IMR-90 (cell line): ENCODE measurements at regions not wholly inside any gene's neighbourhood (a gene's known extent, or its start where the extent isn't known, plus 50 kb on each side); places are given as distances from the start of the nearest gene placed in this dataset.

ENCODE experiments used
- ATAC-seq: fragments of 200-7000 bp; cut with Tn5 transposase; 2 replicates; pipeline ENCODE4 v1.9.1; 2020; ENCODE audit warnings: low read depth, mild to moderate bottlenecking, moderate library complexity
- BruUV-seq: library from RNA; stranded (reverse); fragments of 400-500 nt; replicated peaks from 2 replicates; lab custom pipeline; 2021; lab: Mats Ljungman, UMichigan
- CTCF ChIA-PET: fragments of 300-600 bp; formaldehyde crosslinking; extraction: SDS; loops from one replicate; lab custom pipeline; 2021; ENCODE audit warnings: antibody characterized with exemption; lab: Yijun Ruan, JAX
- POLR2A ChIA-PET: fragments of 300-600 bp; sonication (Branson Sonifier 250); formaldehyde crosslinking; loops from one replicate; lab custom pipeline; 2022; ENCODE audit warnings: antibody characterized with exemption; ENCODE audit not compliant: unreplicated experiment; lab: Charles Lee
- DNase-seq: peaks from one replicate; pipeline ENCODE4 v3.0.0; 2013
- H2AFZ ChIP-seq: replicated peaks from 2 replicates; pipeline ENCODE3; 2013; ENCODE audit warnings: low read length, mild to moderate bottlenecking; ENCODE audit not compliant: poor library complexity
- H2AK5ac ChIP-seq: 2 replicates; pipeline ENCODE4 v1.6.1; 2013; ENCODE audit warnings: low read depth, low read length, inconsistent platforms
- H2AK9ac ChIP-seq: replicated peaks from 2 replicates; pipeline ENCODE3; 2013; ENCODE audit warnings: mild to moderate bottlenecking, low read depth, low read length, moderate library complexity; ENCODE audit not compliant: poor library complexity
- H2BK120ac ChIP-seq: 2 replicates; pipeline ENCODE4 v1.6.1; 2013; ENCODE audit warnings: low read depth, low read length, inconsistent platforms
- H2BK15ac ChIP-seq: 3 replicates; pipeline ENCODE4 v1.6.1; 2013; ENCODE audit warnings: low read depth, low read length, inconsistent platforms
- H2BK20ac ChIP-seq: 2 replicates; pipeline ENCODE4 v1.6.1; 2013; ENCODE audit warnings: low read depth, mild to moderate bottlenecking, inconsistent platforms, low read length, moderate library complexity
- H2BK5ac ChIP-seq: 2 replicates; pipeline ENCODE4 v1.6.1; 2013; ENCODE audit warnings: mild to moderate bottlenecking, low read depth, low read length, inconsistent platforms; ENCODE audit not compliant: poor library complexity, severe bottlenecking
- H3K14ac ChIP-seq: replicated peaks from 2 replicates; pipeline ENCODE4 v1.6.1; 2013; ENCODE audit warnings: low read depth, low read length, inconsistent platforms
- H3K18ac ChIP-seq: 2 replicates; pipeline ENCODE4 v1.6.1; 2013; ENCODE audit warnings: low read depth, low read length, control low read depth
- H3K23ac ChIP-seq: 2 replicates; pipeline ENCODE4 v1.6.1; 2013; ENCODE audit warnings: low read depth, low read length, inconsistent platforms
- H3K27ac ChIP-seq: 2 replicates; pipeline ENCODE4 v1.5.1; 2013; ENCODE audit warnings: mild to moderate bottlenecking, control low read depth, low read length; ENCODE audit not compliant: insufficient read depth
- H3K27me3 ChIP-seq: 2 replicates; pipeline ENCODE4 v1.6.1; 2013; ENCODE audit warnings: low read length; ENCODE audit not compliant: control insufficient read depth, insufficient read depth
- H3K36me3 ChIP-seq: 2 replicates; pipeline ENCODE4 v1.6.1; 2013; ENCODE audit warnings: low read length, mixed read lengths; ENCODE audit not compliant: control insufficient read depth, insufficient read depth
- H3K4ac ChIP-seq: 2 replicates; pipeline ENCODE4 v1.6.1; 2013; ENCODE audit warnings: low read depth, low read length, inconsistent platforms
- H3K4me1 ChIP-seq: 2 replicates; pipeline ENCODE4 v1.6.1; 2013; ENCODE audit warnings: low read length, mixed read lengths; ENCODE audit not compliant: control insufficient read depth, insufficient read depth
- H3K4me2 ChIP-seq: 2 replicates; pipeline ENCODE4 v1.6.1; 2013; ENCODE audit warnings: low read depth, mild to moderate bottlenecking, control low read depth, low read length, moderate library complexity
- H3K4me3 ChIP-seq: 2 replicates; pipeline ENCODE4 v1.5.1; 2013; ENCODE audit warnings: low read depth, mild to moderate bottlenecking, control low read depth, low read length, moderate library complexity; ENCODE audit not compliant: insufficient read depth
- H3K56ac ChIP-seq: 2 replicates; pipeline ENCODE4 v1.6.1; 2013; ENCODE audit warnings: low read length, inconsistent platforms; ENCODE audit not compliant: insufficient read depth; ENCODE audit errors: extremely low read depth
- H3K79me1 ChIP-seq, 2 experiments: 2 replicates each; pipeline ENCODE4 v1.6.1; 2013; ENCODE audit warnings: low read length in 2 of 2, inconsistent platforms in 1 of 2, low read depth in 1 of 2
- H3K9ac ChIP-seq: 2 replicates; pipeline ENCODE4 v1.6.1; 2013; ENCODE audit warnings: low read depth, low read length, control low read depth
- H3K9me1 ChIP-seq: 2 replicates; pipeline ENCODE4 v1.6.1; 2013; ENCODE audit warnings: low read length, inconsistent platforms; ENCODE audit not compliant: insufficient read depth
- H3K9me3 ChIP-seq: 2 replicates; pipeline ENCODE4 v1.6.1; 2013; ENCODE audit warnings: low read length; ENCODE audit not compliant: control insufficient read depth, insufficient read depth
- H4K20me1 ChIP-seq: 2 replicates; pipeline ENCODE4 v1.6.1; 2013; ENCODE audit warnings: low read length, inconsistent platforms; ENCODE audit not compliant: insufficient read depth
- H4K5ac ChIP-seq: 2 replicates; pipeline ENCODE4 v1.6.1; 2013; ENCODE audit warnings: mild to moderate bottlenecking, low read depth, low read length, control low read depth
- H4K8ac ChIP-seq, 2 experiments: 2 replicates each; pipeline ENCODE4 v1.6.1; 2013; ENCODE audit warnings: low read depth in 2 of 2, low read length in 2 of 2, control low read depth in 1 of 2, inconsistent platforms in 1 of 2
- H4K91ac ChIP-seq: 2 replicates; pipeline ENCODE4 v1.6.1; 2013; ENCODE audit warnings: low read depth, low read length, inconsistent platforms; ENCODE audit not compliant: insufficient read depth
- BHLHE40 ChIP-seq: fragments of 150-350 bp; IDR thresholded peaks from 2 replicates; pipeline ENCODE4 v1.6.1; 2016; ENCODE audit warnings: mild to moderate bottlenecking, low read depth, low read length
- CEBPB ChIP-seq: IDR thresholded peaks from 2 replicates; pipeline ENCODE4 v1.6.1; 2012; ENCODE audit warnings: low read depth, low read length, improper control_type of control experiment
- CHD1 ChIP-seq: IDR thresholded peaks from 2 replicates; pipeline ENCODE4 v1.6.1; 2012; ENCODE audit warnings: low read depth, low read length, improper control_type of control experiment
- CTCF ChIP-seq: conservative IDR thresholded peaks from 2 replicates; pipeline ENCODE4 v1.5.1; 2012; ENCODE audit warnings: mild to moderate bottlenecking, low read depth, low read length, improper control_type of control experiment
- ELK1 ChIP-seq: fragments of 150-350 bp; IDR thresholded peaks from 2 replicates; pipeline ENCODE4 v1.6.1; 2016; ENCODE audit warnings: low read depth, mild to moderate bottlenecking, low read length, moderate library complexity, borderline replicate concordance
- FOS ChIP-seq: fragments of 150-350 bp; IDR thresholded peaks from 2 replicates; pipeline ENCODE4 v1.6.1; 2016; ENCODE audit warnings: low read depth, low read length
- MAFK ChIP-seq: IDR thresholded peaks from 2 replicates; pipeline ENCODE4 v1.6.1; 2012; ENCODE audit warnings: low read depth, low read length, improper control_type of control experiment
- MAZ ChIP-seq: IDR thresholded peaks from 2 replicates; pipeline ENCODE4 v1.6.1; 2012; ENCODE audit warnings: low read depth, mild to moderate bottlenecking, low read length, improper control_type of control experiment, moderate library complexity, borderline replicate concordance
- MXI1 ChIP-seq: IDR thresholded peaks from 2 replicates; pipeline ENCODE4 v1.6.1; 2012; ENCODE audit warnings: low read depth, mild to moderate bottlenecking, low read length, moderate library complexity, borderline replicate concordance
- NFE2L2 ChIP-seq: fragments of 150-350 bp; IDR thresholded peaks from 2 replicates; pipeline ENCODE4 v1.6.1; 2016; ENCODE audit warnings: low read depth, mild to moderate bottlenecking, low read length
- POLR2A ChIP-seq: IDR thresholded peaks from 2 replicates; pipeline ENCODE4 v1.6.1; 2012; ENCODE audit warnings: mild to moderate bottlenecking, low read depth, low read length
- RAD21 ChIP-seq: IDR thresholded peaks from 2 replicates; pipeline ENCODE4 v1.6.1; 2012; ENCODE audit warnings: low read length, improper control_type of control experiment
- RCOR1 ChIP-seq: IDR thresholded peaks from 2 replicates; pipeline ENCODE4 v1.6.1; 2012; ENCODE audit warnings: mild to moderate bottlenecking, low read length, improper control_type of control experiment; ENCODE audit not compliant: insufficient replicate concordance
- RFX5 ChIP-seq: IDR thresholded peaks from 2 replicates; pipeline ENCODE4 v1.8.0; 2012; ENCODE audit warnings: low read depth, mild to moderate bottlenecking, low read length, moderate library complexity
- SMC3 ChIP-seq: fragments of 150-350 bp; IDR thresholded peaks from 2 replicates; pipeline ENCODE4 v1.6.1; 2016; ENCODE audit warnings: low read depth, mild to moderate bottlenecking, antibody characterized with exemption, low read length, moderate library complexity
- USF2 ChIP-seq: fragments of 150-350 bp; IDR thresholded peaks from 2 replicates; pipeline ENCODE4 v1.6.1; 2017; ENCODE audit warnings: mild to moderate bottlenecking, antibody characterized with exemption, low read length, low read depth
- WGBS, 2 experiments: methylation state at CpG; one replicate each; pipeline versions ENCODE4 v1.1.5 to v1.1.7; 2013; ENCODE audit warnings: missing lambda C conversion rate in 2 of 2; ENCODE audit not compliant: insufficient read length in 1 of 2; ENCODE audit errors: extremely low coverage in 2 of 2; 5-methylcytosine and 5-hydroxymethylcytosine counted together
- dilution Hi-C: fragments of 300-500 bp; cut with HindIII; formaldehyde crosslinking; loops from one replicate; pipeline ENCODE4 v1.14.3; 2018; ENCODE audit warnings: low sequenced_read_pairs; ENCODE audit not compliant: unreplicated experiment
- in situ Hi-C: fragments of 300-500 bp; cut with MboI; formaldehyde crosslinking; loops from 3 replicates; pipeline ENCODE4 v1.14.3; 2019; ENCODE audit warnings: low sequenced_read_pairs, inconsistent platforms, mixed read lengths
- intact Hi-C: fragments of 100-400 bp; cut with micrococcal nuclease; formaldehyde crosslinking; loops from 2 replicates; pipeline ENCODE4 v1.10.0; 2022

- BruUV-seq: no TSS peak
- H3K4me1 ChIP-seq: no peaks in the 10 kb centered on the region
- H4K5ac ChIP-seq: no peak overlapping the region
- H3K36me3 ChIP-seq: no peaks in the 10 kb centered on the region
- no peak overlapping the region for H3K4me3 ChIP-seq
- no peak overlapping the region for H4K8ac ChIP-seq
- H3K4me2 ChIP-seq: no peak overlapping the region
- H3K27ac ChIP-seq: no peak overlapping the region
- dilution Hi-C loops: no loop called here
- intact Hi-C loops: no loop called here
- CTCF ChIA-PET: no interaction called here
- H4K91ac ChIP-seq: no peak overlapping the region
- H3K4ac ChIP-seq: no peak overlapping the region
- H3K79me1 ChIP-seq: no peaks in the 10 kb centered on the region
- no peak overlapping the region for H2BK15ac ChIP-seq
- H2BK20ac ChIP-seq: no peak overlapping the region
- no peak overlapping the region for H2BK120ac ChIP-seq
- DNase-seq (no peak), ATAC-seq (no peak)
- peaks cover 16% of the 10 kb centered on the region for H3K9me3 ChIP-seq
- no peak overlapping the region for H3K23ac ChIP-seq
- TF ChIP-seq CHD1 (no peak), POLR2A (no peak), NFE2L2 (no peak), FOS (no peak), SMC3 (no peak), ELK1 (no peak), RCOR1 (no peak), RAD21 (no peak), MAZ (no peak), CTCF (no peak), RFX5 (no peak), MXI1 (no peak), MAFK (no peak), USF2 (no peak), BHLHE40 (no peak), CEBPB (no peak)
- H3K14ac ChIP-seq: no peak overlapping the region
- H4K20me1 ChIP-seq: no peaks in the 10 kb centered on the region
- no peak overlapping the region for H2AFZ ChIP-seq
- no peak overlapping the region for H2AK9ac ChIP-seq
- no peak overlapping the region for H3K9ac ChIP-seq
- H3K56ac ChIP-seq: no peak overlapping the region
- in situ Hi-C loops: no loop called here
- H3K9me1 ChIP-seq: no peaks in the 10 kb centered on the region
- no peaks in the 10 kb centered on the region for H3K27me3 ChIP-seq
- POLR2A ChIA-PET: no interaction called here
- H2AK5ac ChIP-seq: no peak overlapping the region
- WGBS, 2 experiments: 76% methylated on average over 4 of the region's 6 CpGs; no CpG with 5 or more reads in 1 of the 2 experiments
- no peak overlapping the region for H2BK5ac ChIP-seq
- no peak overlapping the region for H3K18ac ChIP-seq
Measured at GRCh38 chr2:107264184-107264583, 378.2 kb upstream of the ST6GAL2 start.
